ENCODE measurements at regions not wholly inside any gene's neighbourhood (a gene's known extent, or its start where the extent isn't known, plus 50 kb on each side); places are given as distances from the start of the nearest gene placed in this dataset.

GRCh38 chr10:58140691-58141347 is 126.9 kb downstream of the IPMK start:
- Histone ChIP-seq H4K20me1 (ENCODE audit: control insufficient read depth, insufficient read depth) (no peaks in the 10 kb centered on the region), H3K4me3 (no peak overlapping the region), H3K9ac (ENCODE audit: control insufficient read depth, insufficient read depth, low read length) (no peak overlapping the region), H3K36me3 (ENCODE audit: control insufficient read depth in 2 of 2, insufficient read depth in 2 of 2, low read length in 1 of 2) (no peaks in the 10 kb centered on the region), H3K27ac (ENCODE audit: control insufficient read depth, insufficient read depth) (no peak overlapping the region), H3K4me1 (ENCODE audit: control insufficient read depth, insufficient read depth, low read length) (no peaks in the 10 kb centered on the region), H3K79me2 (ENCODE audit: control insufficient read depth, insufficient read depth, low read length) (no peaks in the 10 kb centered on the region), H3K4me2 (ENCODE audit: control insufficient read depth, insufficient read depth) (no peak overlapping the region), H3K9me3 (replicated peaks; ENCODE audit: control insufficient read depth, insufficient read depth, low read length) (no peaks in the 10 kb centered on the region), H3K27me3 (replicated peaks in 1 of 2; ENCODE audit: control insufficient read depth in 2 of 2, insufficient read depth in 2 of 2, low read length in 1 of 2) (no peaks in the 10 kb centered on the region; a peak in 1 of 4 replicates), H2AFZ (ENCODE audit: control insufficient read depth, low read depth, low read length) (no peak overlapping the region)
- in situ Hi-C loops (cut with MboI): loop anchor here (25.0 kb wide), 1 partner anchor 554 kb away; no protein-coding TSS in a partner anchor
- TF ChIP-seq TCF3 (IDR thresholded peaks at IDR 0.05; ENCODE audit: borderline replicate concordance, insufficient read depth, low read depth, low read length) (no peak), NFIC (IDR thresholded peaks at IDR 0.05; ENCODE audit: low read depth, low read length) (no peak), SP1 (IDR thresholded peaks at IDR 0.05; ENCODE audit: low read depth, low read length) (no peak), BRCA1 (IDR thresholded peaks at IDR 0.05; ENCODE audit: low read depth, low read length) (no peak)
- TF ChIP-seq, protein P1, sequence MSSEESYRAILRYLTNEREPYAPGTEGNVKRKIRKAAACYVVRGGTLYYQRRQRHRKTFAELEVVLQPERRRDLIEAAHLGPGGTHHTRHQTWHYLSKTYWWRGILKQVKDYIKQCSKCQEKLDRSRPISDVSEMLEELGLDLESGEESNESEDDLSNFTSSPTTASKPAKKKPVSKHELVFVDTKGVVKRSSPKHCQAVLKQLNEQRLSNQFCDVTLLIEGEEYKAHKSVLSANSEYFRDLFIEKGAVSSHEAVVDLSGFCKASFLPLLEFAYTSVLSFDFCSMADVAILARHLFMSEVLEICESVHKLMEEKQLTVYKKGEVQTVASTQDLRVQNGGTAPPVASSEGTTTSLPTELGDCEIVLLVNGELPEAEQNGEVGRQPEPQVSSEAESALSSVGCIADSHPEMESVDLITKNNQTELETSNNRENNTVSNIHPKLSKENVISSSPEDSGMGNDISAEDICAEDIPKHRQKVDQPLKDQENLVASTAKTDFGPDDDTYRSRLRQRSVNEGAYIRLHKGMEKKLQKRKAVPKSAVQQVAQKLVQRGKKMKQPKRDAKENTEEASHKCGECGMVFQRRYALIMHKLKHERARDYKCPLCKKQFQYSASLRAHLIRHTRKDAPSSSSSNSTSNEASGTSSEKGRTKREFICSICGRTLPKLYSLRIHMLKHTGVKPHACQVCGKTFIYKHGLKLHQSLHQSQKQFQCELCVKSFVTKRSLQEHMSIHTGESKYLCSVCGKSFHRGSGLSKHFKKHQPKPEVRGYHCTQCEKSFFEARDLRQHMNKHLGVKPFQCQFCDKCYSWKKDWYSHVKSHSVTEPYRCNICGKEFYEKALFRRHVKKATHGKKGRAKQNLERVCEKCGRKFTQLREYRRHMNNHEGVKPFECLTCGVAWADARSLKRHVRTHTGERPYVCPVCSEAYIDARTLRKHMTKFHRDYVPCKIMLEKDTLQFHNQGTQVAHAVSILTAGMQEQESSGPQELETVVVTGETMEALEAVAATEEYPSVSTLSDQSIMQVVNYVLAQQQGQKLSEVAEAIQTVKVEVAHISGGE (CRISPR knock-in tag; IDR thresholded peaks at IDR 0.05): no peak
- RAD21 ChIA-PET (ENCODE audit: unreplicated experiment): no interaction called here
- WGBS (ENCODE audit: insufficient coverage, insufficient replicate concordance, low lambda C conversion rate, missing lambda C conversion rate): 10% methylated on average over 5 of the region's 5 CpGs
- SMC1A ChIA-PET (ENCODE audit: uncharacterized antibody, unreplicated experiment): no interaction called here
- no peak for ATAC-seq
- no peak for FAIRE-seq
- POLR2A ChIA-PET: no interaction called here
- BruUV-seq (replicated peaks): no TSS peak
- CTCF ChIA-PET: no interaction called here
- intact Hi-C loops (cut with micrococcal nuclease; ENCODE audit: unreplicated experiment): no loop called here
- DNase-seq (ENCODE audit: low read depth, low spot score): no peak

Data from GM12878 (cell line).